Upper lobe of left lung (tissue), 4 donors: ENCODE measurements at regions not wholly inside any gene's neighbourhood (a gene's known extent, or its start where the extent isn't known, plus 50 kb on each side); places are given as distances from the start of the nearest gene placed in this dataset.

Experiments used
- CTCF ChIP-seq, 6 experiments: fragments of 450-650 bp in 4 of 6; fragments of 200-600 bp in 2 of 6; sonication (generic) in 2 of 6; IDR thresholded peaks; one replicate each; pipeline ENCODE4 v1.5.1; 2016 to 2019; ENCODE audit warnings: antibody characterized with exemption in 6 of 6
- EP300 ChIP-seq, 4 donors: sonication (generic); formaldehyde crosslinking; IDR thresholded peaks; one replicate each; pipeline ENCODE4 v1.5.1; 2017; ENCODE audit warnings: antibody characterized with exemption in 4 of 4, control low read depth in 2 of 4
- POLR2A ChIP-seq, 4 donors: fragments of 450-650 bp; IDR thresholded peaks; one replicate each; pipeline ENCODE4 v1.5.1; 2016 to 2017; ENCODE audit warnings: antibody characterized with exemption in 4 of 4, mild to moderate bottlenecking in 2 of 4

DNA sequence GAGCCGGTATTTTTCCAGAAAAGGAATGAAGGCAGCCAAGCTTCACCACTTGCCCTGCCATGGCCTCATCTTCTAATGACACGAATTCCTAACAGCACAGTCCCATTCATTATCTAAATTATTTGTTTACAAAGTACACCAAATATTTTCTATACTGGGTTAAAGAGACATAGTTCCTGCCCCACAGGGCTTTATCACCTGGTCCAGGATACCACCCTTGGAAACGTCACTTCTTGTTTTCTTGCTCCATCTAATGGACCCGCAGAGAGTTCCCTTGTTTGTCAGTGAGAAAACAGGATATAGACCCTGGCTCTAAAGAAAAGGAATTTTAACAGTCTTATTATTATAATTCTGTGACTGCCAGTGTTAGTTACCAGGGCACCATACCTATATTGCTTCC lies 1165.4 kb downstream of the GATA3 start:
- no peak for TF ChIP-seq EP300 (IDR thresholded peaks at IDR 0.05)
- TF ChIP-seq CTCF (IDR thresholded peaks at IDR 0.05), result no peak
- TF ChIP-seq POLR2A (IDR thresholded peaks at IDR 0.05), result no peak
